ENCODE measurements at regions not wholly inside any gene's neighbourhood (a gene's known extent, or its start where the extent isn't known, plus 50 kb on each side); places are given as distances from the start of the nearest gene placed in this dataset.

GRCh38 chr2:62326735-62327134 is 130.8 kb downstream of the B3GNT2 start:
- TF ChIP-seq CTCF (IDR thresholded peaks at IDR 0.05) (no peak), POLR2A (IDR thresholded peaks at IDR 0.05) (no peak)

Data from uterus (tissue), 2 donors.